ENCODE measurements at regions not wholly inside any gene's neighbourhood (a gene's known extent, or its start where the extent isn't known, plus 50 kb on each side); places are given as distances from the start of the nearest gene placed in this dataset.
A peak's percentile ranks its signal among the peaks of the same experiment; 100 is the strongest.

- no peak for DNase-seq (ENCODE audit: extremely low spot score, unreplicated experiment)
- Mint-ChIP-seq H3K27ac (no peak overlapping the region), H3K4me3 (no peak overlapping the region), H3K27me3 (peaks cover 3% of the 10 kb centered on the region), H3K36me3 (no peaks in the 10 kb centered on the region), H3K4me1 (ENCODE audit: unreplicated experiment) (peaks cover 5% of the 10 kb centered on the region), H3K9me3 (peaks cover 5% of the 10 kb centered on the region)
- TF ChIP-seq CTCF (conservative IDR thresholded peaks at IDR 0.05) = no peak
Measured at GRCh38 chr13:24027494-24027893, 130.2 kb upstream of the C1QTNF9B start.

- TF ChIP-seq CTCF (conservative IDR thresholded peaks at IDR 0.05) = no peak
- no peak overlapping the region for H3K27ac Mint-ChIP-seq
Measured at GRCh38 chr13:24032252-24032651, 128.3 kb upstream of the SPATA13 start.

GRCh38 chr13:24032674-24033073, 127.8 kb upstream of the SPATA13 start:
- no peaks in the 10 kb centered on the region for H3K9me3 Mint-ChIP-seq
- no peak overlapping the region for H3K4me3 Mint-ChIP-seq
- H3K27me3 Mint-ChIP-seq = peaks cover 3% of the 10 kb centered on the region
- H3K27ac Mint-ChIP-seq = no peak overlapping the region
- no peak for TF ChIP-seq CTCF (conservative IDR thresholded peaks at IDR 0.05)
- H3K36me3 Mint-ChIP-seq = no peaks in the 10 kb centered on the region
- no peak for DNase-seq (ENCODE audit: extremely low spot score, unreplicated experiment)
- H3K4me1 Mint-ChIP-seq (ENCODE audit: unreplicated experiment) = peaks cover 17% of the 10 kb centered on the region

More at GRCh38 chr13:24032252-24032651, 128.3 kb upstream of the SPATA13 start:
- H3K4me1 Mint-ChIP-seq (ENCODE audit: unreplicated experiment) = peaks cover 17% of the 10 kb centered on the region
- no peak overlapping the region for H3K4me3 Mint-ChIP-seq
- no peaks in the 10 kb centered on the region for H3K9me3 Mint-ChIP-seq
- DNase-seq (ENCODE audit: extremely low spot score, unreplicated experiment) = no peak
- H3K36me3 Mint-ChIP-seq = no peaks in the 10 kb centered on the region
- H3K27me3 Mint-ChIP-seq = peaks cover 3% of the 10 kb centered on the region

DNA sequence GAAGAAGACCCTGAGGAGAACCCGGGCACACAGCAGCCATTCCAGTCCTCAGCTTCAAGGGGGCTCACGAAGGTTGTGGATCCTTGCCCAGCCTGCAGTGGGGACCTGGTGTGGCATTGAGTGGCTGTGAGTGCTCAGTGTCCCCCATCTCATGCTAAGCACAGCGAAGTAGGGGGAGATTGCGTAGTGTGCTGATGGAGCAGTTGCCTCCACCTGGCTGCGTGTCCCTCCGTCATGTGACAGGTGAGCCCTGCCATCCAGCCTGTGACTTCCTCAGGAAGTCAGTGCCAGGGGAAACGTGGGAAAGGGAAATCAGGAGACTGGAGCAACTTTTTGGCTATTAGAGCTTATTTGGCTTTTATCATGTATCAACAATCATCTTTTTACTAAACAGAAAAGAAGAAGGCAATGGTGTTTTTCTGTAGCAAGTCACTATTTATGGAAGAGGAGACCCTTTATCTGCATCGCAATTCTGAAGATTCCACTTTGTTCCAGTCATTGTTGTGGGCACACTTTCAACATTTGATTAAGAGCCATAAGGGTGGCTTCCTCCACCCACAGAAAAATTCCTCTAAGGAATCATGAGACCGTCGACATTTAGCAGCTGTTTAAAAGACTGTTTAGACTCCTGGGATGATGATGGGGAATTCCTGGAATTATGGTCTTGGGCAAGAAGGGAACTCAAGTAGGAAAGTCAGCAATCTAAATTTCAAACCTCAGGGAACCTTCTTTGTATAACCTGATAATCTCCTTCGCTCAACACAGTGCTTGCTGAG, 126.8 kb upstream of the SPATA13 start:
- H3K9me3 Mint-ChIP-seq = no peaks in the 10 kb centered on the region
- DNase-seq (ENCODE audit: extremely low spot score, unreplicated experiment) = no peak
- TF ChIP-seq CTCF (conservative IDR thresholded peaks at IDR 0.05) = no peak
- H3K27me3 Mint-ChIP-seq = peaks cover 3% of the 10 kb centered on the region
- peaks cover 23% of the 10 kb centered on the region for H3K4me1 Mint-ChIP-seq (ENCODE audit: unreplicated experiment)
- no peak overlapping the region for H3K4me3 Mint-ChIP-seq
- no peak overlapping the region for H3K27ac Mint-ChIP-seq
- H3K36me3 Mint-ChIP-seq = no peaks in the 10 kb centered on the region

DNA sequence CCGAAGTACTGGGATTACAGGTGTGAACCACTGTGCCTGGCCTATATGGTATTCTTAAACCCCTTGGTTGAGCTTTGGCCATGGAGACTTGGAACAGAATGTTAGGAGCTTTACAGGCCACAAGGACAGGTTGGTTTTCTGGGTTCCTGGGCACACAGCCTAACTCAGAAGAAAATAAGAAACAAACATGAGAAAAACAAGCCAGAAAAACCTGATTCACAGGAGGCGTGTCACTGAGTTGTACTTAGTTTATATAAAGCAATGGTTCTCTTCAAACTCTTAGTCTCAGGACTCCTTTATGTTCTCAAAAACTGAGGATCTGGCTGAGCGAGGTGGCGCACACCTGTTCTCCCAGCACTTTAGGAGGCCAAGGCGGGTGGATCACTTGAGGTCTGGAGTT, 125.1 kb upstream of the SPATA13 start:
- Mint-ChIP-seq H3K36me3 (no peaks in the 10 kb centered on the region), H3K27me3 (peaks cover 3% of the 10 kb centered on the region), H3K4me1 (ENCODE audit: unreplicated experiment) (peaks cover 30% of the 10 kb centered on the region), H3K9me3 (no peaks in the 10 kb centered on the region), H3K27ac (peak overlapping the region; percentile 38), H3K4me3 (no peak overlapping the region)
- no peak for TF ChIP-seq CTCF (conservative IDR thresholded peaks at IDR 0.05)
- no peak for DNase-seq (ENCODE audit: extremely low spot score, unreplicated experiment)

Data from type B pancreatic cell (in vitro differentiated cells).